SH-SY5Y (cell line): ENCODE measurements at regions not wholly inside any gene's neighbourhood (a gene's known extent, or its start where the extent isn't known, plus 50 kb on each side); places are given as distances from the start of the nearest gene placed in this dataset.

Experiments used
- GATA2 ChIP-seq: IDR thresholded peaks from 2 replicates; pipeline ENCODE4 v1.6.1; 2011; ENCODE audit warnings: mild to moderate bottlenecking, low read depth, low read length
- GATA3 ChIP-seq: IDR thresholded peaks from 2 replicates; pipeline ENCODE4 v1.6.1; 2011; ENCODE audit warnings: low read depth, mild to moderate bottlenecking, low read length, moderate library complexity

- TF ChIP-seq GATA2 (no peak), GATA3 (no peak)
These were observed 207.1 kb upstream of the PRSS16 start for GRCh38 chr6:27040244-27041042.

GRCh38 chr6:27043244-27043643, 204.3 kb upstream of the PRSS16 start:
- TF ChIP-seq GATA3 (no peak), GATA2 (no peak)

GRCh38 chr6:27049863-27050781, 197.4 kb upstream of the PRSS16 start:
- TF ChIP-seq GATA3 (no peak), GATA2 (no peak)

GRCh38 chr6:27052731-27053082, 194.8 kb upstream of the PRSS16 start:
- no peak for TF ChIP-seq GATA3
- TF ChIP-seq GATA2, result no peak

GRCh38 chr6:27053738-27054137, 193.8 kb upstream of the PRSS16 start:
- TF ChIP-seq GATA2 (no peak), GATA3 (no peak)

- TF ChIP-seq GATA2 (no peak), GATA3 (no peak)
These were observed 190.9 kb upstream of the PRSS16 start for GRCh38 chr6:27056615-27057014.

- TF ChIP-seq GATA3, result no peak
- no peak for TF ChIP-seq GATA2
These were observed 187.7 kb upstream of the PRSS16 start for GRCh38 chr6:27059621-27060425.

- TF ChIP-seq GATA3 (no peak), GATA2 (no peak)
These were observed 186.1 kb upstream of the PRSS16 start for GRCh38 chr6:27061235-27061993.

GRCh38 chr6:27062755-27063154, 184.7 kb upstream of the PRSS16 start:
- TF ChIP-seq GATA3 (no peak), GATA2 (no peak)

- TF ChIP-seq GATA2, result no peak
- no peak for TF ChIP-seq GATA3
These were observed 182.3 kb upstream of the PRSS16 start for GRCh38 chr6:27065183-27065582.

GRCh38 chr6:27066381-27066780, 181.1 kb upstream of the PRSS16 start:
- TF ChIP-seq GATA3, result no peak
- no peak for TF ChIP-seq GATA2

- no peak for TF ChIP-seq GATA2
- no peak for TF ChIP-seq GATA3
These were observed 180.7 kb upstream of the PRSS16 start for GRCh38 chr6:27066802-27067201.

GRCh38 chr6:27073441-27073840, 174.1 kb upstream of the PRSS16 start:
- TF ChIP-seq GATA3, result no peak
- no peak for TF ChIP-seq GATA2

GRCh38 chr6:27076116-27076515, 171.4 kb upstream of the PRSS16 start:
- TF ChIP-seq GATA3 (no peak), GATA2 (no peak)
